ENCODE measurements at regions not wholly inside any gene's neighbourhood (a gene's known extent, or its start where the extent isn't known, plus 50 kb on each side); places are given as distances from the start of the nearest gene placed in this dataset.

- no peaks in the 10 kb centered on the region for H3K36me3 ChIP-seq
- no peak overlapping the region for H3K4me3 ChIP-seq
- no peaks in the 10 kb centered on the region for H3K4me1 ChIP-seq
- TF ChIP-seq EP300 (IDR thresholded peaks at IDR 0.05) (no peak), POLR2A (IDR thresholded peaks at IDR 0.05) (no peak), CTCF (IDR thresholded peaks at IDR 0.05) (no peak), POLR2AphosphoS5 (IDR thresholded peaks at IDR 0.05) (no peak)
- 71% methylated on average over 2 of the region's 2 CpGs for WGBS
- no peak for DNase-seq (ENCODE audit: low spot score in 2 of 2)
- H3K27me3 ChIP-seq: peaks cover 10% of the 10 kb centered on the region
- H3K9me3 ChIP-seq: no peaks in the 10 kb centered on the region
- H3K27ac ChIP-seq: no peak overlapping the region
Measured at GRCh38 chr7:68485253-68485917, 1112.9 kb upstream of the AUTS2 start.

GRCh38 chr7:68488341-68489060 is 1109.8 kb upstream of the AUTS2 start:
- no peak for TF ChIP-seq EP300 (IDR thresholded peaks at IDR 0.05)
- no peak for TF ChIP-seq POLR2AphosphoS5 (IDR thresholded peaks at IDR 0.05)
- no peak for TF ChIP-seq CTCF (IDR thresholded peaks at IDR 0.05)
- TF ChIP-seq POLR2A (IDR thresholded peaks at IDR 0.05): no peak
- Histone ChIP-seq H3K36me3 (no peaks in the 10 kb centered on the region), H3K4me1 (no peaks in the 10 kb centered on the region), H3K9me3 (no peaks in the 10 kb centered on the region), H3K4me3 (no peak overlapping the region), H3K27ac (no peak overlapping the region), H3K27me3 (peaks cover 10% of the 10 kb centered on the region)
- no peak for DNase-seq (ENCODE audit: low spot score in 2 of 2)
- WGBS: 54% methylated on average over 6 of the region's 8 CpGs

- WGBS: 89% methylated on average over 2 of the region's 2 CpGs
- Histone ChIP-seq H3K36me3 (no peaks in the 10 kb centered on the region), H3K4me1 (no peaks in the 10 kb centered on the region), H3K9me3 (no peaks in the 10 kb centered on the region), H3K4me3 (no peak overlapping the region), H3K27me3 (peaks cover 4% of the 10 kb centered on the region), H3K27ac (no peak overlapping the region)
- no peak for TF ChIP-seq EP300 (IDR thresholded peaks at IDR 0.05)
- no peak for DNase-seq (ENCODE audit: low spot score in 2 of 2)
Measured at GRCh38 chr7:68491523-68492358, 1106.5 kb upstream of the AUTS2 start.

- Histone ChIP-seq H3K27me3 (peaks cover 4% of the 10 kb centered on the region), H3K27ac (no peak overlapping the region), H3K36me3 (no peaks in the 10 kb centered on the region), H3K4me1 (no peaks in the 10 kb centered on the region), H3K4me3 (no peak overlapping the region), H3K9me3 (no peaks in the 10 kb centered on the region)
- DNase-seq (ENCODE audit: low spot score in 2 of 2): no peak
- WGBS: 100% methylated on average over 1 of the region's 1 CpG
- TF ChIP-seq POLR2AphosphoS5 (IDR thresholded peaks at IDR 0.05): no peak
- no peak for TF ChIP-seq POLR2A (IDR thresholded peaks at IDR 0.05)
- no peak for TF ChIP-seq CTCF (IDR thresholded peaks at IDR 0.05)
- TF ChIP-seq EP300 (IDR thresholded peaks at IDR 0.05): no peak
Measured at GRCh38 chr7:68492359-68492690, 1106.0 kb upstream of the AUTS2 start.

GRCh38 chr7:68503400-68503799 is 1094.9 kb upstream of the AUTS2 start:
- WGBS: 81% methylated on average over 3 of the region's 3 CpGs
- H3K9me3 ChIP-seq: peaks cover under 1% of the 10 kb centered on the region
- DNase-seq (ENCODE audit: low spot score in 2 of 2): no peak
- no peak overlapping the region for H3K27ac ChIP-seq
- no peaks in the 10 kb centered on the region for H3K36me3 ChIP-seq
- TF ChIP-seq EP300 (IDR thresholded peaks at IDR 0.05) (no peak), POLR2A (IDR thresholded peaks at IDR 0.05) (no peak), POLR2AphosphoS5 (IDR thresholded peaks at IDR 0.05) (no peak)
- no peaks in the 10 kb centered on the region for H3K4me1 ChIP-seq
- H3K4me3 ChIP-seq: no peak overlapping the region
- H3K27me3 ChIP-seq: peaks cover 5% of the 10 kb centered on the region

GRCh38 chr7:68504716-68505115 is 1093.6 kb upstream of the AUTS2 start:
- no peaks in the 10 kb centered on the region for H3K36me3 ChIP-seq
- H3K4me1 ChIP-seq: no peaks in the 10 kb centered on the region
- TF ChIP-seq CTCF (IDR thresholded peaks at IDR 0.05) (no peak), POLR2AphosphoS5 (IDR thresholded peaks at IDR 0.05) (no peak), EP300 (IDR thresholded peaks at IDR 0.05) (no peak), POLR2A (IDR thresholded peaks at IDR 0.05) (no peak)
- 37% methylated on average over 1 of the region's 1 CpG for WGBS
- H3K27ac ChIP-seq: no peak overlapping the region
- DNase-seq (ENCODE audit: low spot score in 2 of 2): no peak
- peaks cover 5% of the 10 kb centered on the region for H3K27me3 ChIP-seq
- H3K9me3 ChIP-seq: peaks cover 8% of the 10 kb centered on the region
- no peak overlapping the region for H3K4me3 ChIP-seq
